ENCODE measurements at regions not wholly inside any gene's neighbourhood (a gene's known extent, or its start where the extent isn't known, plus 50 kb on each side); places are given as distances from the start of the nearest gene placed in this dataset.

DNA sequence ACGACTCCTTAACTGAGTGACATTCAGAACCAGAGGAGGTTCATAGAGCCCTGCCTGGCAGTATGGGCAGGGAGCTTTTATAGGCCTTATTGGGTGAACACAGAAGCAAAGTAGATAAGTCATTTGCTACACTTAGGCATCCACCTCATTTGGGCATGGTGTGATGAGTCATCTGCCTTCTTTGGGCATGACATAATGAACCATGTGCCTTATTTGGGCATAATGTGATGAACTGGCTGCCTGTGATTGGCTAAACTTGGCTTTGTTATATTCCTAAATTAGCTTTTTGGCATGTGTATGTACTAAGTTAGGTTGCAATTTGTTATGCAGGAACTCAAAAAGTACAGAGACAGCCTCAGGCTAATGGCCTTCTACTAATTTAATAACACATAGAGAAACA, 2210.2 kb upstream of the PCDH20 start:
- H3K9me2 ChIP-seq (replicated peaks; ENCODE audit: insufficient read depth, low read length): no peaks in the 10 kb centered on the region
- H3K4me3 ChIP-seq (ENCODE audit: insufficient read depth, low read length, poor library complexity, severe bottlenecking): no peak overlapping the region
- no peak overlapping the region for H2AFZ ChIP-seq (ENCODE audit: low read depth, low read length, severe bottlenecking)
- H3K79me2 ChIP-seq (ENCODE audit: insufficient read depth, low read length): no peaks in the 10 kb centered on the region
- no peaks in the 10 kb centered on the region for H3F3A ChIP-seq (ENCODE audit: insufficient read depth)
- H3K27me3 ChIP-seq (ENCODE audit: low read length): no peaks in the 10 kb centered on the region
- no peak overlapping the region for H3K9ac ChIP-seq (ENCODE audit: low read length)
- no peak overlapping the region for H3K27ac ChIP-seq (ENCODE audit: low read depth, low read length)
- no peaks in the 10 kb centered on the region for H3K9me3 ChIP-seq (ENCODE audit: insufficient read depth, low read length)
- no peaks in the 10 kb centered on the region for H3K36me3 ChIP-seq (ENCODE audit: low read length)
- no peaks in the 10 kb centered on the region for H4K20me1 ChIP-seq (ENCODE audit: low read depth, low read length)
- TF ChIP-seq, protein P1, sequence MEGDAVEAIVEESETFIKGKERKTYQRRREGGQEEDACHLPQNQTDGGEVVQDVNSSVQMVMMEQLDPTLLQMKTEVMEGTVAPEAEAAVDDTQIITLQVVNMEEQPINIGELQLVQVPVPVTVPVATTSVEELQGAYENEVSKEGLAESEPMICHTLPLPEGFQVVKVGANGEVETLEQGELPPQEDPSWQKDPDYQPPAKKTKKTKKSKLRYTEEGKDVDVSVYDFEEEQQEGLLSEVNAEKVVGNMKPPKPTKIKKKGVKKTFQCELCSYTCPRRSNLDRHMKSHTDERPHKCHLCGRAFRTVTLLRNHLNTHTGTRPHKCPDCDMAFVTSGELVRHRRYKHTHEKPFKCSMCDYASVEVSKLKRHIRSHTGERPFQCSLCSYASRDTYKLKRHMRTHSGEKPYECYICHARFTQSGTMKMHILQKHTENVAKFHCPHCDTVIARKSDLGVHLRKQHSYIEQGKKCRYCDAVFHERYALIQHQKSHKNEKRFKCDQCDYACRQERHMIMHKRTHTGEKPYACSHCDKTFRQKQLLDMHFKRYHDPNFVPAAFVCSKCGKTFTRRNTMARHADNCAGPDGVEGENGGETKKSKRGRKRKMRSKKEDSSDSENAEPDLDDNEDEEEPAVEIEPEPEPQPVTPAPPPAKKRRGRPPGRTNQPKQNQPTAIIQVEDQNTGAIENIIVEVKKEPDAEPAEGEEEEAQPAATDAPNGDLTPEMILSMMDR (IDR thresholded peaks at IDR 0.05; ENCODE audit: insufficient read depth, low read length, poor library complexity, severe bottlenecking): no peak
- no peak for TF ChIP-seq EZH2phosphoT487 (conservative IDR thresholded peaks at IDR 0.05; ENCODE audit: low read length)
- H3K4me2 ChIP-seq (ENCODE audit: low read depth, low read length, poor library complexity, severe bottlenecking): no peak overlapping the region

DNA sequence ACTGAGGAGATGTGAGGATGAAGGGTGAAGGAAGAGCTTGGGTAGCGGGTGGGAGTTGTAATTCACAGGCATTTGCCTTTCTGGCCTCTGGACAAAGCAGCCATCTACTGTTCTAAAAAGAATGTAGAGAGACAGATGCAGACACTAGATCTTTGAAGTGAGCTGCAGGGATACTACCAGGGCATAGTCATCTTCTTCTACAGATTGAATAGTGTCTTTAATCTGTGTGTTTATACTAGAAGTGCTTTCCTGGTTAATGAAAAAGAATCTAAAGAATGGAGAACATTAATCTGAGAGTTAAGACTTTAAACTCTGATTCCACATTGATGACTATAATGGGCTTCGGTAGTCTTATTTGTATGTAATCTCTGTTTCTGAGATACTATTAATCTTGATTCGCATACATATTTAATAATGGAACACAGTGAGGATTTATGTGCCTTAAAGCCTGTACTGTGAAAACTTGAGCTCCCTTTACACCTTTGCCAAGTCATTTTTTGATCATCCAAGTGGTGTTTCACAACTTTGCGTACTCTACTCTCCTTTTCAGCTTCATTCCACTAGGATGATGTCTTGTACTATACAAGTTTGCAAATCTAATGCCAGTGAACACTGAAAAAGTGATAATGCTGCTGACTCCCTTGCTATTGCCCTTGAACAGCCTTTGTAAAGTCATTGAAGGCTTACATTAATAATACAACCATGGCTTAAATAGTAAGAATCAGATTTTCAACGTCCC, 2199.4 kb upstream of the PCDH20 start:
- Histone ChIP-seq H3F3A (ENCODE audit: insufficient read depth) (no peaks in the 10 kb centered on the region), H3K79me2 (ENCODE audit: insufficient read depth, low read length) (no peaks in the 10 kb centered on the region), H3K9ac (ENCODE audit: low read length) (no peak overlapping the region), H3K36me3 (ENCODE audit: low read length) (no peaks in the 10 kb centered on the region), H3K4me2 (ENCODE audit: low read depth, low read length, poor library complexity, severe bottlenecking) (no peak overlapping the region), H3K9me2 (replicated peaks; ENCODE audit: insufficient read depth, low read length) (no peaks in the 10 kb centered on the region), H4K20me1 (ENCODE audit: low read depth, low read length) (no peaks in the 10 kb centered on the region), H2AFZ (ENCODE audit: low read depth, low read length, severe bottlenecking) (peak overlapping the region; percentile 50), H3K4me3 (ENCODE audit: insufficient read depth, low read length, poor library complexity, severe bottlenecking) (no peak overlapping the region), H3K9me3 (ENCODE audit: insufficient read depth, low read length) (no peaks in the 10 kb centered on the region), H3K27ac (ENCODE audit: low read depth, low read length) (no peak overlapping the region), H3K27me3 (ENCODE audit: low read length) (no peaks in the 10 kb centered on the region)
- TF ChIP-seq EZH2phosphoT487 (conservative IDR thresholded peaks at IDR 0.05; ENCODE audit: low read length): no peak
- TF ChIP-seq, protein P1 (IDR thresholded peaks at IDR 0.05; ENCODE audit: insufficient read depth, low read length, poor library complexity, severe bottlenecking): no peak

DNA sequence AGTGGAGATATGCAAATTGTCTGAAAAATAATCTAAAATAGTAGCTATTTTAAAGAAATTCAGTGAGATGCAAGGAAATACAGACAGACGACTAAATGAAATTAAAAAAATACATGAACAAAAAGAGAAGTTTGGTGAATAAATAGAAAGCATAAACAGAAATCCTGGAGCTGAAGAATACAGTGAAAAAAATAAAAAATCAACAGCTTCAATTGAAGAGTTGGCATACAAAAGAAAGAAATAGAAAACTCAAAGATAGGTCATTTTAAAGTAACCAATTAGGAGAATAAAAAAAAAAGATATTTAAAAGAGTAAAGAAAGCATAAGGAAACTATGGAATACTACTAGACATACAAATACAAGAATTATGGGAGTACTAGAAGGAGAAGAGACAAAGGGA, 2191.5 kb upstream of the PCDH20 start:
- H3K9me3 ChIP-seq (ENCODE audit: insufficient read depth, low read length): peaks cover 19% of the 10 kb centered on the region; the same call in 1 of the 2 replicates
- no peak overlapping the region for H2AFZ ChIP-seq (ENCODE audit: low read depth, low read length, severe bottlenecking)
- no peak overlapping the region for H3K27ac ChIP-seq (ENCODE audit: low read depth, low read length)
- H3K9me2 ChIP-seq (replicated peaks; ENCODE audit: insufficient read depth, low read length): no peaks in the 10 kb centered on the region
- H3K79me2 ChIP-seq (ENCODE audit: insufficient read depth, low read length): no peaks in the 10 kb centered on the region
- H4K20me1 ChIP-seq (ENCODE audit: low read depth, low read length): no peaks in the 10 kb centered on the region
- no peaks in the 10 kb centered on the region for H3F3A ChIP-seq (ENCODE audit: insufficient read depth)
- H3K27me3 ChIP-seq (ENCODE audit: low read length): no peaks in the 10 kb centered on the region
- no peak overlapping the region for H3K4me3 ChIP-seq (ENCODE audit: insufficient read depth, low read length, poor library complexity, severe bottlenecking)
- H3K4me2 ChIP-seq (ENCODE audit: low read depth, low read length, poor library complexity, severe bottlenecking): no peak overlapping the region
- no peaks in the 10 kb centered on the region for H3K36me3 ChIP-seq (ENCODE audit: low read length)
- TF ChIP-seq EZH2phosphoT487 (conservative IDR thresholded peaks at IDR 0.05; ENCODE audit: low read length): no peak
- H3K9ac ChIP-seq (ENCODE audit: low read length): no peak overlapping the region

GRCh38 chr13:63605962-63606361, 2190.3 kb upstream of the PCDH20 start:
- Histone ChIP-seq H3K9me2 (replicated peaks; ENCODE audit: insufficient read depth, low read length) (no peaks in the 10 kb centered on the region), H3F3A (ENCODE audit: insufficient read depth) (no peaks in the 10 kb centered on the region), H3K36me3 (ENCODE audit: low read length) (no peaks in the 10 kb centered on the region), H3K9ac (ENCODE audit: low read length) (no peak overlapping the region), H4K20me1 (ENCODE audit: low read depth, low read length) (no peaks in the 10 kb centered on the region), H3K79me2 (ENCODE audit: insufficient read depth, low read length) (no peaks in the 10 kb centered on the region), H3K27ac (ENCODE audit: low read depth, low read length) (no peak overlapping the region), H3K9me3 (ENCODE audit: insufficient read depth, low read length) (peaks cover 19% of the 10 kb centered on the region; the same call in 1 of the 2 replicates), H3K4me2 (ENCODE audit: low read depth, low read length, poor library complexity, severe bottlenecking) (no peak overlapping the region), H2AFZ (ENCODE audit: low read depth, low read length, severe bottlenecking) (no peak overlapping the region), H3K27me3 (ENCODE audit: low read length) (no peaks in the 10 kb centered on the region), H3K4me3 (ENCODE audit: insufficient read depth, low read length, poor library complexity, severe bottlenecking) (no peak overlapping the region)
- TF ChIP-seq, protein P1 (IDR thresholded peaks at IDR 0.05; ENCODE audit: insufficient read depth, low read length, poor library complexity, severe bottlenecking): no peak
- TF ChIP-seq EZH2phosphoT487 (conservative IDR thresholded peaks at IDR 0.05; ENCODE audit: low read length): no peak

Data from SU-DHL-6 (cell line).